GM18870 (cell line): ENCODE measurements at regions not wholly inside any gene's neighbourhood (a gene's known extent, or its start where the extent isn't known, plus 50 kb on each side); places are given as distances from the start of the nearest gene placed in this dataset.
"Not testable (repeated sequence)": the region's sequence is repeated elsewhere in the genome, so short reads cannot be mapped to it uniquely, and the experiment has no call there.

ENCODE experiments used
- ATAC-seq: cut with Tn5 transposase; IDR thresholded peaks from one replicate; pipeline ENCODE4 v1.9.1; 2021; ENCODE audit warnings: moderate library complexity; ENCODE audit not compliant: unreplicated experiment

GRCh38 chr4:23036921-23037495 is 344.3 kb downstream of the GBA3 start:
- no peak for ATAC-seq

- no peak for ATAC-seq
These were observed 343.8 kb downstream of the GBA3 start for GRCh38 chr4:23036503-23036902.

GRCh38 chr4:23035521-23036056 is 342.9 kb downstream of the GBA3 start:
- no peak for ATAC-seq

GRCh38 chr4:23034731-23035130 is 342.0 kb downstream of the GBA3 start:
- no peak for ATAC-seq

- ATAC-seq: no peak
These were observed 341.1 kb downstream of the GBA3 start for GRCh38 chr4:23033796-23034195.

- ATAC-seq: no peak
These were observed 336.1 kb downstream of the GBA3 start for GRCh38 chr4:23028875-23029274.

GRCh38 chr4:23023666-23024065 is 330.9 kb downstream of the GBA3 start:
- no peak for ATAC-seq

GRCh38 chr4:23023121-23023520 is 330.4 kb downstream of the GBA3 start:
- ATAC-seq: no peak

- ATAC-seq: no peak
These were observed 329.3 kb downstream of the GBA3 start for GRCh38 chr4:23022032-23022431.

- no peak for ATAC-seq
These were observed 328.3 kb downstream of the GBA3 start for GRCh38 chr4:23021040-23021439.

- not testable (repeated sequence) for ATAC-seq
These were observed 327.7 kb downstream of the GBA3 start for GRCh38 chr4:23020399-23020798.

GRCh38 chr4:23016981-23017380 is 324.2 kb downstream of the GBA3 start:
- no peak for ATAC-seq

GRCh38 chr4:23015821-23016220 is 323.1 kb downstream of the GBA3 start:
- no peak for ATAC-seq

- ATAC-seq: no peak
These were observed 316.4 kb downstream of the GBA3 start for GRCh38 chr4:23009093-23009492.

GRCh38 chr4:23006756-23007155 is 314.0 kb downstream of the GBA3 start:
- no peak for ATAC-seq

GRCh38 chr4:23005691-23006090 is 313.0 kb downstream of the GBA3 start:
- no peak for ATAC-seq

GRCh38 chr4:23001478-23001877 is 308.7 kb downstream of the GBA3 start:
- ATAC-seq: no peak

- ATAC-seq: no peak
These were observed 306.7 kb downstream of the GBA3 start for GRCh38 chr4:22999419-22999818.

GRCh38 chr4:22997358-22998224 is 304.9 kb downstream of the GBA3 start:
- no peak for ATAC-seq

GRCh38 chr4:22991576-22991975 is 298.8 kb downstream of the GBA3 start:
- ATAC-seq: no peak

GRCh38 chr4:22988526-22988925 is 295.8 kb downstream of the GBA3 start:
- ATAC-seq: no peak

- ATAC-seq: no peak
These were observed 295.1 kb downstream of the GBA3 start for GRCh38 chr4:22987870-22988269.
